ENCODE measurements at regions not wholly inside any gene's neighbourhood (a gene's known extent, or its start where the extent isn't known, plus 50 kb on each side); places are given as distances from the start of the nearest gene placed in this dataset.

- no peaks in the 10 kb centered on the region for H3K4me1 ChIP-seq (ENCODE audit: control insufficient read depth in 3 of 3, insufficient read depth in 3 of 3, low read length in 3 of 3)
- no peak overlapping the region for H3K4me3 ChIP-seq (ENCODE audit: low read length in 3 of 3)
- H3K27ac ChIP-seq (ENCODE audit: low read depth, low read length) = no peak overlapping the region
- H3K27me3 ChIP-seq (ENCODE audit: control insufficient read depth in 3 of 3, insufficient read depth in 3 of 3, low read length in 3 of 3) = peaks cover 0 to 2% (median 2%) of the 10 kb centered on the region in 3 donors
- no peak overlapping the region for H3K9ac ChIP-seq (ENCODE audit: low read depth in 1 of 3, low read length in 3 of 3)
- H3K9me3 ChIP-seq (ENCODE audit: control insufficient read depth in 3 of 3, low read length in 3 of 3) = peaks cover 2% of the 10 kb centered on the region in 3 donors
- no peaks in the 10 kb centered on the region for H3K36me3 ChIP-seq (ENCODE audit: control insufficient read depth in 3 of 3, insufficient read depth in 3 of 3, low read length in 3 of 3)
Measured at GRCh38 chr6:2526766-2527165, 224.0 kb downstream of the MYLK4 start.

DNA sequence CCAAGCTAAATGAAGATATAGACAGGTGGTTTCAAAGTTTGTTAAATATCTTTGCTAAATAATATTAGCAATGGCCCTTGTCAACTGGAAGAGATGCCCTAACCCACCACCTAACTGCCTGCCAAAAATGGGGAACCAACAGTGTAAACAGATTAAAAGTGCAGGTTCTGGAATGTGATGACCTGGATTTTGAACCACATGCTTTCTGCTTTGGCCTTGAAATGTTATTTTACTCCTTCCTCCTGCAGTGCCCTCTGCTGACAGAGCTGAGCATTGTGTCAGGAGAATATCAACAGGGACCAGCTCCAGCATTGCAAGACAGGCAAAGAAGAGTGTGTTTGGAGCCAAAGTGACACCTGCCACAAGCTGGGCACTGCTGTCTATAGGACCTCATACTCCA, 226.6 kb downstream of the MYLK4 start:
- Histone ChIP-seq H3K9me3 (ENCODE audit: control insufficient read depth in 3 of 3, low read length in 3 of 3) (peaks cover 0 to 11% (median 0%) of the 10 kb centered on the region in 3 donors), H3K4me1 (ENCODE audit: control insufficient read depth in 3 of 3, insufficient read depth in 3 of 3, low read length in 3 of 3) (no peaks in the 10 kb centered on the region), H3K36me3 (ENCODE audit: control insufficient read depth in 3 of 3, insufficient read depth in 3 of 3, low read length in 3 of 3) (no peaks in the 10 kb centered on the region), H3K9ac (ENCODE audit: low read depth in 1 of 3, low read length in 3 of 3) (no peak overlapping the region), H3K27ac (ENCODE audit: low read depth, low read length) (no peak overlapping the region), H3K4me3 (ENCODE audit: low read length in 3 of 3) (no peak overlapping the region), H3K27me3 (ENCODE audit: control insufficient read depth in 3 of 3, insufficient read depth in 3 of 3, low read length in 3 of 3) (peaks cover 0 to 2% (median under 1%) of the 10 kb centered on the region in 3 donors)

- Histone ChIP-seq H3K4me3 (ENCODE audit: low read length in 3 of 3) (no peak overlapping the region), H3K27me3 (ENCODE audit: control insufficient read depth in 3 of 3, insufficient read depth in 3 of 3, low read length in 3 of 3) (peaks cover 0 to 2% (median 0%) of the 10 kb centered on the region in 3 donors), H3K9me3 (ENCODE audit: control insufficient read depth in 3 of 3, low read length in 3 of 3) (peaks cover 0 to 11% (median 0%) of the 10 kb centered on the region in 3 donors), H3K27ac (ENCODE audit: low read depth, low read length) (no peak overlapping the region), H3K9ac (ENCODE audit: low read depth in 1 of 3, low read length in 3 of 3) (no peak overlapping the region), H3K4me1 (ENCODE audit: control insufficient read depth in 3 of 3, insufficient read depth in 3 of 3, low read length in 3 of 3) (no peaks in the 10 kb centered on the region), H3K36me3 (ENCODE audit: control insufficient read depth in 3 of 3, insufficient read depth in 3 of 3, low read length in 3 of 3) (no peaks in the 10 kb centered on the region)
Measured at GRCh38 chr6:2523061-2523460, 227.7 kb downstream of the MYLK4 start.

GRCh38 chr6:2522521-2522920, 228.2 kb downstream of the MYLK4 start:
- Histone ChIP-seq H3K36me3 (ENCODE audit: control insufficient read depth in 3 of 3, insufficient read depth in 3 of 3, low read length in 3 of 3) (no peaks in the 10 kb centered on the region), H3K4me3 (ENCODE audit: low read length in 3 of 3) (no peak overlapping the region), H3K27me3 (ENCODE audit: control insufficient read depth in 3 of 3, insufficient read depth in 3 of 3, low read length in 3 of 3) (peaks cover 0 to 4% (median 0%) of the 10 kb centered on the region in 3 donors), H3K9me3 (ENCODE audit: control insufficient read depth in 3 of 3, low read length in 3 of 3) (peaks cover 0 to 11% (median 0%) of the 10 kb centered on the region in 3 donors), H3K27ac (ENCODE audit: low read depth, low read length) (no peak overlapping the region), H3K4me1 (ENCODE audit: control insufficient read depth in 3 of 3, insufficient read depth in 3 of 3, low read length in 3 of 3) (no peaks in the 10 kb centered on the region), H3K9ac (ENCODE audit: low read depth in 1 of 3, low read length in 3 of 3) (no peak overlapping the region)

DNA sequence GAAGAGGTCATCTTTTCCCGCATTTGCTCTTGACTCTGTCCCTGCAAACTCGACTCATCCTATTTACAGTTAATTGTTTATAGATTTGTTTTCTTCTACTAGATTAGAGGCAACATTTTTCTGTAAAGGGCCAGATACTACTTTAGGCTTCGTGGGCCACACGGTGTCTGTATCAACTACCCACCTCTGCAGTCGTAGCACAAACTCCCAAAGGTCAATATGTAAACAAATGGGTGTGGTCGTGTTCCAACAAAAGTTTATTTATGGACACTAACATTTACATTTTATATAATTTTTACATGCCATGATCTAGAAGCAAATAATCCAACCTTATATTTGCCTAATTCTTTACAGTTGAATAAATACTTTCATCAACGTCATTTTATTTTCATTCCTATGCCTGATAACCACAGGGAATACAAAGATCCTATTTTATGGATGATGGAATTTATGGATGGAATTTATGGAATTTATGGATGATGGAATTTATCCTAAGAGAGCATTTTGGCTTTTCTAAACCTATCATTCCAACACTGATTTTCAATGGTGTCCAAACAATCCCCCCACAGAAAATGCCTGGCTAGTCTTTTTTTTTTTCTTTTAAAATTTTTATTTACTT, 232.8 kb downstream of the MYLK4 start:
- no peaks in the 10 kb centered on the region for H3K4me1 ChIP-seq (ENCODE audit: control insufficient read depth in 3 of 3, insufficient read depth in 3 of 3, low read length in 3 of 3)
- no peak overlapping the region for H3K27ac ChIP-seq (ENCODE audit: low read depth, low read length)
- H3K9ac ChIP-seq (ENCODE audit: low read depth in 1 of 3, low read length in 3 of 3) = no peak overlapping the region
- peaks cover 0 to 9% (median 2%) of the 10 kb centered on the region in 3 donors for H3K9me3 ChIP-seq (ENCODE audit: control insufficient read depth in 3 of 3, low read length in 3 of 3)
- H3K36me3 ChIP-seq (ENCODE audit: control insufficient read depth in 3 of 3, insufficient read depth in 3 of 3, low read length in 3 of 3) = no peaks in the 10 kb centered on the region
- H3K27me3 ChIP-seq (ENCODE audit: control insufficient read depth in 3 of 3, insufficient read depth in 3 of 3, low read length in 3 of 3) = peaks cover 0 to 9% (median 0%) of the 10 kb centered on the region in 3 donors
- H3K4me3 ChIP-seq (ENCODE audit: low read length in 3 of 3) = no peak overlapping the region

DNA sequence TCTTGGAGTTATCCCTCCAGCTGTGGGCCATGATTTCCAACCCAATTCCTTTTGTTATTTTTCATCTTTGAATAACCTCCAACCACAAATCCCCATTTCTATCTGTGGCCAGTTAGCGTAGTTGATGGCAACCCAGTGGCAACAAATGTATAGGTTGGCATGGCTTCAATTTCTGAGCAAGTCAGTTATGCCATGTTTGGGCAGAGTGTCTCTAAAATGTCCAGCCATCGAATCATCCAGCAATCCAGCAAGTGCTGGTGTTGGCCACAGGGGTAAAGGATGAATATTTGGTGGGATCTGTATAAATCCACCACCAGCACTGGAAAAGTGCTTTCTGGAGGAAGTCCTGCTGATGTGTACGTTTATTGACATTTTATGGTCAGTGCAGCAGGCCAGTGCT, 233.3 kb downstream of the MYLK4 start:
- Histone ChIP-seq H3K27ac (ENCODE audit: low read depth, low read length) (no peak overlapping the region), H3K4me1 (ENCODE audit: control insufficient read depth in 3 of 3, insufficient read depth in 3 of 3, low read length in 3 of 3) (no peaks in the 10 kb centered on the region), H3K9me3 (ENCODE audit: control insufficient read depth in 3 of 3, low read length in 3 of 3) (peaks cover 0 to 9% (median 2%) of the 10 kb centered on the region in 3 donors), H3K9ac (ENCODE audit: low read depth in 1 of 3, low read length in 3 of 3) (no peak overlapping the region), H3K36me3 (ENCODE audit: control insufficient read depth in 3 of 3, insufficient read depth in 3 of 3, low read length in 3 of 3) (no peaks in the 10 kb centered on the region), H3K4me3 (ENCODE audit: low read length in 3 of 3) (no peak overlapping the region), H3K27me3 (ENCODE audit: control insufficient read depth in 3 of 3, insufficient read depth in 3 of 3, low read length in 3 of 3) (peaks cover 0 to 9% (median 0%) of the 10 kb centered on the region in 3 donors)

GRCh38 chr6:2516059-2516458, 234.7 kb downstream of the MYLK4 start:
- Histone ChIP-seq H3K27me3 (ENCODE audit: control insufficient read depth in 3 of 3, insufficient read depth in 3 of 3, low read length in 3 of 3) (peaks cover 0 to 10% (median 6%) of the 10 kb centered on the region in 3 donors), H3K9ac (ENCODE audit: low read depth in 1 of 3, low read length in 3 of 3) (no peak overlapping the region), H3K36me3 (ENCODE audit: control insufficient read depth in 3 of 3, insufficient read depth in 3 of 3, low read length in 3 of 3) (no peaks in the 10 kb centered on the region), H3K4me1 (ENCODE audit: control insufficient read depth in 3 of 3, insufficient read depth in 3 of 3, low read length in 3 of 3) (no peaks in the 10 kb centered on the region), H3K27ac (ENCODE audit: low read depth, low read length) (no peak overlapping the region), H3K4me3 (ENCODE audit: low read length in 3 of 3) (no peak overlapping the region), H3K9me3 (ENCODE audit: control insufficient read depth in 3 of 3, low read length in 3 of 3) (peaks cover 0 to 9% (median 2%) of the 10 kb centered on the region in 3 donors)

- Histone ChIP-seq H3K27me3 (ENCODE audit: control insufficient read depth in 3 of 3, insufficient read depth in 3 of 3, low read length in 3 of 3) (peaks cover 4 to 16% (median 11%) of the 10 kb centered on the region in 3 donors), H3K4me3 (ENCODE audit: low read length in 3 of 3) (no peak overlapping the region), H3K9ac (ENCODE audit: low read depth in 1 of 3, low read length in 3 of 3) (no peak overlapping the region), H3K9me3 (ENCODE audit: control insufficient read depth in 3 of 3, low read length in 3 of 3) (peaks cover 0 to 4% (median 2%) of the 10 kb centered on the region in 3 donors), H3K36me3 (ENCODE audit: control insufficient read depth in 3 of 3, insufficient read depth in 3 of 3, low read length in 3 of 3) (no peaks in the 10 kb centered on the region), H3K27ac (ENCODE audit: low read depth, low read length) (no peak overlapping the region), H3K4me1 (ENCODE audit: control insufficient read depth in 3 of 3, insufficient read depth in 3 of 3, low read length in 3 of 3) (no peaks in the 10 kb centered on the region)
Measured at GRCh38 chr6:2514965-2515543, 235.7 kb downstream of the MYLK4 start.

DNA sequence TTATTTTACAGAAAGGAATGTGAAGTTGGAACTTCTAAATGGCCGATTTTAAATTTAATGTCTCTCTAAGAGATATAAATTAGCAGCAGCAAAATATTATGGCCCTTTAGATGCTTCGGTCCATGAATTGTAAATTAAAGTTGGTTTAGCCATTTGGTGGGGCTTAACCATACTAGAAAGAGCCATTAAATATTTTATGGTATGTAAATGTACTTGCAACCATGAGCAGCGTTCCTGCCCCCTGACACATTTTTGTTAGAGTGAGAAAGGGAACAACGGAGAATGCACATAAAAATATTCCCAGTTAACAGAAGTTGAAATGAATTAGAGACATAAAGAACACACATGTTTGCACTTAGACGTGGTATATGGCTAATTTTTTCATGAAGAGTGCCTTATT, 237.9 kb downstream of the MYLK4 start:
- H3K9me3 ChIP-seq (ENCODE audit: control insufficient read depth in 3 of 3, low read length in 3 of 3) = peaks cover 0 to 2% (median 0%) of the 10 kb centered on the region in 3 donors
- no peak overlapping the region for H3K9ac ChIP-seq (ENCODE audit: low read depth in 1 of 3, low read length in 3 of 3)
- peaks cover 18 to 25% (median 18%) of the 10 kb centered on the region in 3 donors for H3K27me3 ChIP-seq (ENCODE audit: control insufficient read depth in 3 of 3, insufficient read depth in 3 of 3, low read length in 3 of 3)
- no peak overlapping the region for H3K4me3 ChIP-seq (ENCODE audit: low read length in 3 of 3)
- no peaks in the 10 kb centered on the region for H3K4me1 ChIP-seq (ENCODE audit: control insufficient read depth in 3 of 3, insufficient read depth in 3 of 3, low read length in 3 of 3)
- no peaks in the 10 kb centered on the region for H3K36me3 ChIP-seq (ENCODE audit: control insufficient read depth in 3 of 3, insufficient read depth in 3 of 3, low read length in 3 of 3)
- H3K27ac ChIP-seq (ENCODE audit: low read depth, low read length) = no peak overlapping the region

DNA sequence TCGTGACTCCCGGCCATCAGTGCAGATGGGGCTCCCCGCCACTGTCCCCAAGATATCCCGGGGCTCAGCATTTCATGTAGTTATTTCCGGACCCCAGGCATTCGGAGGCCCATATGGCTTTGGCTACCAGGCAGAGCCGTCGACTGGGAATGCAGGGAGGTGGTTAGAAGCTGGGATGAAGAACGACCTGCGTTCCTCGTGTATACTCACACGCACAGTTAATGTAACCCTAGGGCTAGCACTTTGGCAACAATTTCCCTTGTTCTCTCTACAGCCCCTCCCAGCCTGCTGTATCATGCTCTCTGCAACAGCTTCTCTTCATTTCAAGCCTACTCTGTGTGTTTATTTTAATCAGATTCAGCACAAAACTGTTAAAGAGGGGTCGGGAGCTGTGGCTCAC, 240.4 kb downstream of the MYLK4 start:
- Histone ChIP-seq H3K27me3 (ENCODE audit: control insufficient read depth in 3 of 3, insufficient read depth in 3 of 3, low read length in 3 of 3) (peaks cover 20 to 33% (median 33%) of the 10 kb centered on the region in 3 donors), H3K4me1 (ENCODE audit: control insufficient read depth in 3 of 3, insufficient read depth in 3 of 3, low read length in 3 of 3) (no peaks in the 10 kb centered on the region), H3K9me3 (ENCODE audit: control insufficient read depth in 3 of 3, low read length in 3 of 3) (peaks cover 0 to 2% (median 0%) of the 10 kb centered on the region in 3 donors), H3K9ac (ENCODE audit: low read depth in 1 of 3, low read length in 3 of 3) (no peak overlapping the region), H3K27ac (ENCODE audit: low read depth, low read length) (no peak overlapping the region), H3K36me3 (ENCODE audit: control insufficient read depth in 3 of 3, insufficient read depth in 3 of 3, low read length in 3 of 3) (no peaks in the 10 kb centered on the region), H3K4me3 (ENCODE audit: low read length in 3 of 3) (no peak overlapping the region)

Data from skeletal muscle tissue (tissue), 3 donors.